ENCODE measurements at regions not wholly inside any gene's neighbourhood (a gene's known extent, or its start where the extent isn't known, plus 50 kb on each side); places are given as distances from the start of the nearest gene placed in this dataset.

- DNase-seq (ENCODE audit: low read depth in 1 of 2, low spot score in 1 of 2), result no peak
- no peak for TF ChIP-seq CTCF (IDR thresholded peaks at IDR 0.05; ENCODE audit: low read depth, low read length)
Measured at GRCh38 chr6:166712286-166713228, 85.5 kb upstream of the RPS6KA2 start.

GRCh38 chr6:166710084-166710483 is 83.0 kb upstream of the RPS6KA2 start:
- H3K36me3 ChIP-seq, result no peaks in the 10 kb centered on the region
- peaks cover 8% of the 10 kb centered on the region for H3K4me1 ChIP-seq (ENCODE audit: low read depth)
- no peaks in the 10 kb centered on the region for H3K27me3 ChIP-seq
- no peak for DNase-seq (ENCODE audit: low read depth in 1 of 2, low spot score in 1 of 2)
- no peak for TF ChIP-seq CTCF (IDR thresholded peaks at IDR 0.05; ENCODE audit: low read depth, low read length)
- H3K9me3 ChIP-seq (ENCODE audit: low read depth), result no peaks in the 10 kb centered on the region
- H3K4me3 ChIP-seq, result no peak overlapping the region
- H3K27ac ChIP-seq, result no peak overlapping the region

More at GRCh38 chr6:166712286-166713228, 85.5 kb upstream of the RPS6KA2 start:
- no peaks in the 10 kb centered on the region for H3K36me3 ChIP-seq
- H3K9me3 ChIP-seq (ENCODE audit: low read depth), result no peaks in the 10 kb centered on the region
- H3K4me1 ChIP-seq (ENCODE audit: low read depth), result peaks cover 8% of the 10 kb centered on the region
- no peak overlapping the region for H3K27ac ChIP-seq
- H3K4me3 ChIP-seq, result no peak overlapping the region
- no peaks in the 10 kb centered on the region for H3K27me3 ChIP-seq

GRCh38 chr6:166708460-166708859 is 81.4 kb upstream of the RPS6KA2 start:
- no peaks in the 10 kb centered on the region for H3K36me3 ChIP-seq
- TF ChIP-seq CTCF (IDR thresholded peaks at IDR 0.05; ENCODE audit: low read depth, low read length), result no peak
- H3K27ac ChIP-seq, result no peak overlapping the region
- peaks cover 8% of the 10 kb centered on the region for H3K4me1 ChIP-seq (ENCODE audit: low read depth)
- H3K4me3 ChIP-seq, result no peak overlapping the region
- no peaks in the 10 kb centered on the region for H3K9me3 ChIP-seq (ENCODE audit: low read depth)
- H3K27me3 ChIP-seq, result no peaks in the 10 kb centered on the region
- DNase-seq (ENCODE audit: low read depth in 1 of 2, low spot score in 1 of 2), result no peak

- Histone ChIP-seq H3K27ac (no peak overlapping the region), H3K9me3 (ENCODE audit: low read depth) (no peaks in the 10 kb centered on the region), H3K27me3 (no peaks in the 10 kb centered on the region), H3K4me3 (no peak overlapping the region), H3K36me3 (no peaks in the 10 kb centered on the region), H3K4me1 (ENCODE audit: low read depth) (peaks cover 3% of the 10 kb centered on the region)
- TF ChIP-seq CTCF (IDR thresholded peaks at IDR 0.05; ENCODE audit: low read depth, low read length), result peak; percentile 62
- DNase-seq (ENCODE audit: low read depth in 1 of 2, low spot score in 1 of 2), result peak; percentile 56 to 71
Measured at GRCh38 chr6:166707045-166707444, 80.0 kb upstream of the RPS6KA2 start.

- no peaks in the 10 kb centered on the region for H3K4me1 ChIP-seq (ENCODE audit: low read depth)
- H3K4me3 ChIP-seq, result no peak overlapping the region
- DNase-seq (ENCODE audit: low read depth in 1 of 2, low spot score in 1 of 2), result peak in 1 of 2 donors; percentile 26
- no peak overlapping the region for H3K27ac ChIP-seq
- no peak for TF ChIP-seq CTCF (IDR thresholded peaks at IDR 0.05; ENCODE audit: low read depth, low read length)
- H3K9me3 ChIP-seq (ENCODE audit: low read depth), result no peaks in the 10 kb centered on the region
- H3K36me3 ChIP-seq, result no peaks in the 10 kb centered on the region
- H3K27me3 ChIP-seq, result no peaks in the 10 kb centered on the region
Measured at GRCh38 chr6:166705069-166705468, 78.0 kb upstream of the RPS6KA2 start.

All from cardiac muscle cell (in vitro differentiated cells and primary cell).